Neural progenitor cell (in vitro differentiated cells): ENCODE measurements at regions not wholly inside any gene's neighbourhood (a gene's known extent, or its start where the extent isn't known, plus 50 kb on each side); places are given as distances from the start of the nearest gene placed in this dataset.

Source experiments
- EZH2 ChIP-seq: fragments of 200-600 bp; sonication (generic); IDR thresholded peaks from 2 replicates; pipeline ENCODE4 v1.6.1; 2017; ENCODE audit warnings: antibody characterized with exemption, mild to moderate bottlenecking, moderate library complexity
- EZH2phosphoT487 ChIP-seq: fragments of 200-600 bp; sonication (generic); IDR thresholded peaks from 2 replicates; pipeline ENCODE4 v1.6.1; 2017; ENCODE audit warnings: antibody characterized with exemption
- TF ChIP-seq, protein P1 (sequence below): fragments of 200-600 bp; sonication (generic); IDR thresholded peaks from 2 replicates; pipeline ENCODE4 v1.5.1; 2017; ENCODE audit warnings: antibody characterized with exemption, mild to moderate bottlenecking

- TF ChIP-seq, protein P1, sequence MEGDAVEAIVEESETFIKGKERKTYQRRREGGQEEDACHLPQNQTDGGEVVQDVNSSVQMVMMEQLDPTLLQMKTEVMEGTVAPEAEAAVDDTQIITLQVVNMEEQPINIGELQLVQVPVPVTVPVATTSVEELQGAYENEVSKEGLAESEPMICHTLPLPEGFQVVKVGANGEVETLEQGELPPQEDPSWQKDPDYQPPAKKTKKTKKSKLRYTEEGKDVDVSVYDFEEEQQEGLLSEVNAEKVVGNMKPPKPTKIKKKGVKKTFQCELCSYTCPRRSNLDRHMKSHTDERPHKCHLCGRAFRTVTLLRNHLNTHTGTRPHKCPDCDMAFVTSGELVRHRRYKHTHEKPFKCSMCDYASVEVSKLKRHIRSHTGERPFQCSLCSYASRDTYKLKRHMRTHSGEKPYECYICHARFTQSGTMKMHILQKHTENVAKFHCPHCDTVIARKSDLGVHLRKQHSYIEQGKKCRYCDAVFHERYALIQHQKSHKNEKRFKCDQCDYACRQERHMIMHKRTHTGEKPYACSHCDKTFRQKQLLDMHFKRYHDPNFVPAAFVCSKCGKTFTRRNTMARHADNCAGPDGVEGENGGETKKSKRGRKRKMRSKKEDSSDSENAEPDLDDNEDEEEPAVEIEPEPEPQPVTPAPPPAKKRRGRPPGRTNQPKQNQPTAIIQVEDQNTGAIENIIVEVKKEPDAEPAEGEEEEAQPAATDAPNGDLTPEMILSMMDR: no peak
- TF ChIP-seq EZH2: no peak
- no peak for TF ChIP-seq EZH2phosphoT487
These were observed 205.7 kb upstream of the SGCD start for GRCh38 chr5:156121234-156121633.
